NCI-H1930 (cell line): ENCODE measurements at regions not wholly inside any gene's neighbourhood (a gene's known extent, or its start where the extent isn't known, plus 50 kb on each side); places are given as distances from the start of the nearest gene placed in this dataset.
"Not testable (repeated sequence)": the region's sequence is repeated elsewhere in the genome, so short reads cannot be mapped to it uniquely, and the experiment has no call there.

ENCODE experiments used
- DNase-seq, 2 experiments: peaks; one replicate each; lab custom pipeline; 2025; lab: John Stamatoyannopoulos, UW

DNA sequence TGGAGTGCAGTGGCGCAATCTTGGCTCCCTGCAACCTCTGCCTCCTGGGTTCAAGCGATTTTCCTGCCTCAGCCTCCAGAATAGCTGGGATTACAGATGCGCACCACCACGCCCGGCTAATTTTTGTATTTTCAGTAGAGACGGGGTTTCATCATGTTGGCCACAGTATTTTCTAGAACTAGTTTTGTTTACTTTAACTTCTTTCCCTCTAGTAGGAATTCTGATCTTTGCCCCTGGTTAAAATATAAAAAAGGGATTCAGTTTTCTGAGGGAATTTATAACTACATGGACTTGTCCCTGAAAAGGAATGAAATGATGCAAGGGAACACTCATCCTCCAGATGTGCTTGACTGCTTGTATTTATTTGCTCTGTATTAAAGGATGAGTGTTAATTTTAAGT is 628.9 kb downstream of the ETNK1 start:
- DNase-seq = not testable (repeated sequence)

DNA sequence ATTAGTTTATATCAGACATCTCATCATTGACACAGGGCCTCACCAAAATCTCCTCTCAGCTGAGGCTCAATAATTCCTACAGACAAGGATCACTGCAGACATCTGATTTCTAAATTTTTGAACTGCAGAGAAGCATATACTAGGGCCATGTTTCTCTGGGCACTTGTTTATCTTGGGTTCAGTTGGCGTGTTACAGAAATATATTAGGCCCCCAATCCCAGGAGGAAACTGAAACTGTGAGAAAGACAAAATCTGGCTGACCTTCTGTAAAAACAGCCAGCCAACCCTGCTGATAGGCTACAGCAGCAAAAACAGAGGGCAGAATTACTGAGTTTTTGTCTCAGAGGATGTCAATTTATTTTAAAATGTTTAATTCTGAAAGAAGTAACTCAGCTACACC is 634.6 kb downstream of the ETNK1 start:
- DNase-seq = no peak

DNA sequence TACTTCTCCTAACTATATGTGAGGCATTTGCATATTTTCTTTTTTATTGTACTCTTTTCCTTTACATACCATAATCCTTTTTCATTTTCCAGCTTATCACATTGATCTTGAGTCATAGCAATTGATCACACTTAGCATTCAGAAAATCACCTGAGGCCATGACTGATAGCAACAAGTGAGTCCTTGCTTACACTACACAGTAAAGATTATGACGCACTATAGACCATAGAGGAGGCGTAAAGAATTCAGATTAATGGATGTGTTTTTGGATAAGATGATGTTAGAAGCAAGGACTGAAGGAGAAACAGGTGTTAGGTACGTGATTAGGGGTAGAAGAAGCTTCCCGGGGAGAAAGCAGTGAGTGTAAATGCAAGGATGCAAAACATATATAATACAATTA is 637.7 kb downstream of the ETNK1 start:
- no peak for DNase-seq

DNA sequence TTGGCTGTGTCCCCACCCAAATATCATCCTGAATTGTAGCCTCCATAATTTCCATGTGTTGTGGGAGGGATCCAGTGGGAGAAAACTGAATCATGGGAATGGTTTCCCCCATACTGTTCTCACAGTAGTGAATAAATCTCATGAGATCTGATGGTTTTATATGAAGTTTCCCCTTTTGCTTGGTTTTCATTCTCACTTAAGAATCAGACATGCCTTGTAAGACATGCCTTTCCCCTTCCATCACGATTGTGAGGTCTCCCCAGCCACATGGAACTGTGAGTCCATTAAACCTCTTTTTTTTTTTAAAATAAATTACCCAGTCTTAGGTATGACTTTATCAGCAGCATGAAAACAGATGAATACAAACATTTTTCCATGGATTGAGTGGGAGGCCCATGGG is 652.9 kb downstream of the ETNK1 start:
- no peak for DNase-seq

DNA sequence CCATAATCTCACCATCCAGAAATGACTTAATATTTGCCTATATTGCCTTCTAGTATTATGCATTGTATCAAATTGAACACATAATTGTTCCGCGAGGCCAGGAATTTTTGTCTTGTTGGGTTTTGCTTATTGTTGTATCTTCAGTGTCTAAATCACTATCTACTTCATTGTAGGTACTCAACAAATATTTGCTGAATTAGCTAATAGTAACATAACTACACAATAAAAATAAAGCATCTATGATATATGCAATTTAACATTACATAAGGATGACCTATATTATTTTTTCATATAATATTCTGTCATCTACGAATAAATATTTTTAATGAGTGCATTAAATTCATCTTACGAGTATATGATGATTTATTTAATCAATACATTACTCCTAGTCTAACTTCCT is 656.3 kb downstream of the ETNK1 start:
- no peak for DNase-seq

DNA sequence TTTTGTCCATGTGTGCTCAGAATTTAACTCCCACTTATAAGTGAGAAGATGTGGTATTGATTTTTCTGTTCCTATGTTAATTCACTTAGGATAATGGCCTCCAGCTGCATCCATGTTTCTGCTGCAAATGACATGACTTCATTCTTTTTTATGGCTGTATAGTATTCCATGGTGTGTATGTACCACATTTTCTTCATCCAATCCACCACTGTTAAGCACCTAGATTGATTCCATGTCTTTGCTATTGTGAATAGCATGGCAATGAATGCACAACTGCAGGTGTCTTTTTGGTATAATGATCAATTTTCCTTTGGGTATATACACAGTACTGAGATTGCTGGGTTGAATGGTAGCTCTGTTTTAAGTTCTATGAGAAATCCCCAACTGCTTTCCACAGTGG is 657.7 kb downstream of the ETNK1 start:
- no peak for DNase-seq

DNA sequence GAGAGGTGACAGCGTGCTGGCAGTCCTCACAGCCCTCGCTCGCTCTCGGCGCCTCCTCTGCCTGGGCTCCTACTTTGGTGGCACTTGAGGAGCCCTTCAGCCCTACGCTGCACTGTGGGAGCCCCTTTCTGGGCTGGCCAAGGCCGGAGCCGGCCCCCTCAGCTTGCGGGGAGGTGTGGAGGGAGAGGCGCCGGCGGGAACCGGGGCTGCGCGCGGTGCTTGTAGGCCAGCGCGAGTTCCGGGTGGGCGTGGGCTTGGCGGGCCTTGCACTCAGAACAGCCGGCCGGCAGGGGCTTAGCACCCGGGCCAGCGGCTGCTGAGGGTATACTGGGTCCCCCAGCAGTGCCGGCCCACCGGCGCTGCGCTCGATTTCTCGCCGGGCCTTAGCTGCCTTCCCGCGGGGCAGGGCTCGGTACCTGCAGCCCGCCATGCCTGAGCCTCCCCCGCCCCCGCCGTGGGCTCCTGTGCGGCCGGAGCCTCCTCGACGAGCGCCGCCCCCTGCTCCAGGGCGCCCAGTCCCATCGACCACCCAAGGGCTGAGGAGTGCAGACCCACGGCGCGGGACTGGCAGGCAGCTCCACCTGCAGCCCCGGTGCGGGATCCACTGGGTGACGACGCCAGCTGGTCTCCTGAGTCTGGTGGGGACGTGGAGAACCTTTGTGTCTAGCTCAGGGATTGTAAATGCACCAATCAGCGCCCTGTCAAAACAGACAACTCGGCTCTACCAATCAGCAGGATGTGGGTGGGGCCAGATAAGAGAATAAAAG is 661.0 kb downstream of the ETNK1 start:
- not testable (repeated sequence) for DNase-seq

DNA sequence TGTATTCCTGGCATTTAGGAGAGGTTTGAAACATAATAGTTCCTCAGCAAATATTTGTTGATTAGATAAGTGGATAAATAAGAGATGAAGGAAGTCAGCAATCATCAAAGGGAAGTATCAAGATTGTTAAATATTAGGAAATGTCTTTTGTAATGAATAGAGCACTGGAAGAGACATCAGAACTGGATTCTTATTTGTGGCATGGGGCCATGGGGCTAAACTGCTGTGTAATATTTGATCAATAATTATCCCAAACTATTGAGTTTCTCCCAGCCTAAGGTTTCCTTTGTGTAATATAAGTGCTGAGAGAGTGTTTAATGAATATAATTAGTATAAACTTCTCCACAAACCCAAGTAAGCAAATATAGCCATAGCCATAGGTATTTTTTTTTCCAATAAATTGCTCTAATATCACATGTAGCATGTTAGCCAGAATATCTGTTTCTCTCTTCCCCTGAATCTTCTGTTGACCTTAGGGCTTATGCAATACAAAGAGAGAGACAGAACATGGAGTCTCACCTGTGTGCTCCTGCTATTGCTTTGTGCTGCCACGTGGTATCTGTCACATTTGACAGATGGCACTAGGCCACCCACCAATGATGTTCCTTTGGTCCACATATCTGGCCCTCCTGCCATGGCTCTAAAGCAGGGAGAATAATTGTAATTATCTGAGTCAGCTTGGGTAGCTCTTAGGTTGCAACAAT is 658.7 kb downstream of the SOX5 start:
- DNase-seq = no peak

DNA sequence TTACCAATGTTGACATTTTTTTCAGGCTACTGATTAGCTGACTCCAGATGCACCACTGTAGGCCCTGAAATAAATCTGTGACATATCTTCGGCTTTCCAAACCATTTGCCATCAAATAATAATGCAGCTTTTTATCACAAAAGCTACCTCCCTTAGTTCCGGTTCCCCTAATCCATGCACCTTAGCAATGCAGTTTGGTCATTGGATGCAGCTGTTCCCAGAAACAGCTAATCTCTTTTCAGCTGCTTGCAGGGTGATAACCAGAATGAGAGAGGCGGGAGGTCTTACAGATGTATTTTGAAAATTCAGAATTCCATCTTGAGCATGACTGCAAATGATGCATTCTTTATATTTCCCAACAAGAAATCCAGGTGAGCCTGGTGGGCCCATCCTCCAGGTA is 646.2 kb downstream of the SOX5 start:
- DNase-seq = no peak

DNA sequence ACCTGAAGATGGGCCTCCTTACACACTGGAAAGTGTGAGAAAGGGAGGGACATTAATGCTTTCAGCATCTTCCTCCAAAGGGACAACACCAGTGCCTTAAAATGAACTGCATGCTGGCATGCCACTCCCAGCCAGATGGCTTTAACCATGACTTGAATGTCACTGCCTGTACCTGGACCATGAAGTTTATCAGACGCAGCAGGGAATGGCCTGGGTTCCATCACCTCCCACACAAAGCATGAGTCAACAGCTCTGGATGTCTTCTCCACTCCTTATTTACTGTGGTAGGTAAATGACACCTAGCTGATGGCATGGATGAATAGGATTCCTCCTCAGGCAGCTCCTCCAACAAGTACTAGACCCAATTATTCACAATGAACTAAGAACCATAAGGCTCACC is 645.6 kb downstream of the SOX5 start:
- DNase-seq = no peak

DNA sequence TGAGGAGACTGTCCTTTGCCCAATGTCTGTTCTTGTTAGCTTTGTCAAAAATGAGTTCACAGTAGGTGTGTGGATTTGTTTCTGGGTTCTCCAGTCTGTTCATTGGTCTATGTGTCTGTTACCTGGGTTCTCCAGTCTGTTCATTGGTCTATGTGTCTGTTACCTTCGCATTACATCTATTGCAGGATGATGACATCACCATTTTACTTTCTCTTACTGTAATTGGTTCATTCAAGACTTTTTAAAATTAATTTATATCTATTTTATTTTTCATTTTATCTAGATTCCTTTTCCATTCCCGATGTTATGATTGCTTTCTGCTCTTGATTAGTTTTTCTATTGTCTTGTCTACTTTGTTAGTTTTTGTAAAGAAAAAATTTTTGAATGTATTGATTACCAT is 615.5 kb downstream of the SOX5 start:
- DNase-seq = no peak

DNA sequence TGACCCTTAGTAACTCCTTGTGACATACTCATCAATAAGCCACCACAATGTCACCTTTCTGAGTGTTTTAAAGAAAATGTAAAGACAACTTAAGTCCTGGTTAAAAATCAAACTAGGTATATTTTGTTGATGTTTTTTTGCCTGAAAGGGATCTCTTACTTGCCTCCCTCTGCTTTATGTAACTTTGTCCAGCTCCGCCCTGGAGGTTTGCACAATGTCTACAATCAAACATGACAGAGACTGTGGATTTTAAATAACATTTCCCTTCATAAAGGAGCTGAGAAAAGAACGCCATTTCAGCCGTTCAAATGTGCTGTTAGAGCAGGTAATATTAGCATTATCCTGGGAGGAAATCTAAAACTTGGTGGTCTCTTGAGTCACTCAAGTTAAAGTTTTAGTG is 613.9 kb downstream of the SOX5 start:
- DNase-seq = no peak

DNA sequence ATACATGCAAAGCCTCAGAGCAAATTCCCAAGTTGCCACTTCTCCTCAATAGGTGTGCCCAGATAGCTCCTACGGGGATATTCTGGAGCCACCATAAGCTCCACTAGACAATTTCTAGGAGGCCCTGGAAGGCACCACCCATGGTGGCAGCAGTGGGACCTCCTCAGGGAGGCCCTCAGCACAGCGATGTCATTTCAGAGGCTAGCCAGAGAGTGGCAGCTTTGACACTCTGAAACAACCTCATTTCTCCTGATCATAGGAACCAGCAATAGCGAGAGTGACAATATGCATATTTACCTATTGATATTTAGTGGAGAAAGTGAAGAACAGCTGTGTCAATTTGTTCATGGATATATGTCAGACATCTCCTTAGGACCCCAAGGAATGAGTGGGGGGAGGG is 612.3 kb downstream of the SOX5 start:
- no peak for DNase-seq

DNA sequence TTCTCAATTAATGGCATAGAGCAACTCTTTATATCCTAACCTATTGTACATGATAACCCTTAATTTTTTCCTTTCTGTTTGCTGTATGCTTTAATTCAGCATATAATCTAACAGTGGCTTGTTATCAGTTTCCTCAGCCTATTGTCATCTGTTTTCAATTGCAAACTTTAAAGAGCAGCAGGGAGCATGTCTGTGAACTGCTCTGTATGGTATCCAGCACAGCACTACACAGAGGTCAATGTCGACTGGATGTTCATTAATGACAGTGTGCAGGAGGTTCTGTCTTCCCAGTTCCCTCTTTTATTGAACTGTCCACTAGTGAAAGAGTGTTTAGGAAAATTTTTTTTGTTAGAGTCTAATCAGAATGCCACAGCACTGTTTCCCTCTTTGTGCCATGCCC is 609.1 kb downstream of the SOX5 start:
- DNase-seq = no peak

DNA sequence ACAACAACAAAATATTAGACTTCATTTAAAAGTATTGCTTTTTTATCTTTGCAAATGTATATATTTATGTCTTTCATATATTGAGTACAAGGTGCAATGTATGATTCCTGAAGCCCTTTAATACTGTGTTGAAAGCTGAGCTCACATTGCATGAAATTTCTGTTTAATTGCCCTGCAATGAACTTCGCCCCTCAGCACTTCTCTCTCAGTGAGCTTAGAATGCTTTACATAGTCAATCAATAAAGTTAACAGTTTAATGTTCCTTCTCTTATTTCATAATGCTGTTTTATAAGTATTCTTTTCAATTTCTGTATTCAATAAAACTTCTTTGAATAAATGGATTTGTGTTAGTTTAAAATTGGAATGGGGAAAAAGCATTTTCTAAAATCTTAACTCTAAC is 607.1 kb downstream of the SOX5 start:
- no peak for DNase-seq

DNA sequence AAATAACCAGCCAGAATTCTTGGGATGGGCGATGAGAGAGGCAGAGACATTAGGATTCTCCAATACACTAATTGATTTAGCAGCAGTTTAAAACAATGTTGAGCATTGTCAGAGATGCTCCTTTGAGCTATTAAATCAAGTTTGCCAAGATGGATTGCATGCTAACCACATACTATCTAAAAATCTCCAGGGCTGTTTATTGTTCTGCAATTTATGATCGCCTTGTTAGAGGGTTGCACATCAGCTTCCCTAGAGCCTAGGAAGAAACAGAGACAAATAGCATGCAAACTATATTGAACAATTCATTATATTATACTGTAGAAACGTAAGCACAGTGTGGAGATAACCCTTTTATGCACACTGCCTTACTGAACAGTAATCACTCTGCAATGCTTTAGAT is 599.9 kb downstream of the SOX5 start:
- no peak for DNase-seq

DNA sequence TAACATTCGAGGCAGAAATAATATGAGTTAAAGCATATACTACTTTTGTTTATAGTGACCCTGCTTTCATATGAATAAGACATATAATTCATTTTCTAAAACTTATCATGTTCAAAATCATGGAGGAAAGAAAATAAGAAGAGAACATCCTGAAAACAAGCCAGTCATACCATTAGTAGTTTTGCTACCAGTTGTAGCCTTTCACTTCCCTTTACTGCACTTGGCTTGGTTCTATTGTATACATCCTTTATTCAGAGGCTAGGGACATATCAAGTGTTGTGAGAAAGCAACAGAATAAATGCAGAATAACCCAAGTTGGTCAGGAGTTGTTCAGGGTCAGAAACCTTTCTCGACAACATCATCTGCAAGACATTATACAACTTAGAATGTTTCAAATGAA is 598.7 kb downstream of the SOX5 start:
- DNase-seq = no peak

DNA sequence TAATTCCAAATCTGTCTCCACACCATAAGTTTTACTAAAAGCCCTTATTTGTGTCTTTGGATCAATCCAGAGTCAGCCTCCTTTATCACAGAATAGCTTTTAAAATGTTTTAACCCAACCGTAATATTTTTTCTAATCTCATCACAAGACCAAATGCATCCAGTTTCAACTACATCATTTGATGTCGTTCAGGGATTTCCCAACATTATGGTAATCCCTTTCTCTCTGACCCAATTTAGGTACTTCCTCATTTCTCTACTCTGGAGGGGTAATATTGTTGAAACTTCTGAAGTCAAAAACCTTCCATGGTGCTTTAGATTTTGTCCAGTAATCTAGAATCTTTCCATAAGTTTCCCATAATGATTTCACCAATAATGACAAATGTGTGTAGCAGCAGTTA is 596.8 kb downstream of the SOX5 start:
- DNase-seq = no peak

DNA sequence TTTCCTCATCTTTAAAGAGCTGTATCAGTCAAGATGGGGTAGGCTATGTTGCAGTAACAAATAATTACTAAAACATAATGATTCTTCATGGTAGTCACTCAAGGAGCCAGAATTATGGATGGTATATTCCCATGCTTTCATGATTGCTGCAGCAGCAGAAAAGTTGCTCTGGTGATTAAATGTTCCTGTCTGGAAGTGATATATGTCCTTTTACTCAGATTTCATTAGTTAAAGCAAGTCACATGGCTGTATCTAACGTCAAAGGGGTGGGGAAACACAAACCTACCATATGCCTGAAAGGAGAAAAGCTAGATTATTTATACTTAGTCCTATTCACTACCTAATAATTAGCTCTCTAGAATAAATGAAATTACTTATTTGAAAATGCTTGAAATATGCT is 594.7 kb downstream of the SOX5 start:
- DNase-seq = no peak

DNA sequence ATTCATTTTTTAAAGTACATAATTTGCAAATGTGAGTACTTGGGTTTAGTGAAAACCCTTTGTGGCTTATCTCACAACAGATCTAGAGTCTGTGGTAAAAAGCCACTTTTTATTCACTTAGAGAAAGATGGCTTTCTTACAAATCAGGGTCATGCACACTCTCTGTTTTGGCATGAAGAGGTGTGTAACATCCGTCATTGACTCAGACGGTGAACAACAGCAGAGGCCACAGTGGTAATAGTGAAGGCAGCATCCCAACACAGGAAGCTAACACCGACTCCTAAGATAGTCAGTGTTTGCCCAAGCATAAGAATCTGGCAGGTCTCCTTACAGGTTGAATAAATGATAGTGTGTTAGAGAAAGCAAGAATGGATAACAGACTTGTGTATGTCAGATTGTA is 593.0 kb downstream of the SOX5 start:
- no peak for DNase-seq

DNA sequence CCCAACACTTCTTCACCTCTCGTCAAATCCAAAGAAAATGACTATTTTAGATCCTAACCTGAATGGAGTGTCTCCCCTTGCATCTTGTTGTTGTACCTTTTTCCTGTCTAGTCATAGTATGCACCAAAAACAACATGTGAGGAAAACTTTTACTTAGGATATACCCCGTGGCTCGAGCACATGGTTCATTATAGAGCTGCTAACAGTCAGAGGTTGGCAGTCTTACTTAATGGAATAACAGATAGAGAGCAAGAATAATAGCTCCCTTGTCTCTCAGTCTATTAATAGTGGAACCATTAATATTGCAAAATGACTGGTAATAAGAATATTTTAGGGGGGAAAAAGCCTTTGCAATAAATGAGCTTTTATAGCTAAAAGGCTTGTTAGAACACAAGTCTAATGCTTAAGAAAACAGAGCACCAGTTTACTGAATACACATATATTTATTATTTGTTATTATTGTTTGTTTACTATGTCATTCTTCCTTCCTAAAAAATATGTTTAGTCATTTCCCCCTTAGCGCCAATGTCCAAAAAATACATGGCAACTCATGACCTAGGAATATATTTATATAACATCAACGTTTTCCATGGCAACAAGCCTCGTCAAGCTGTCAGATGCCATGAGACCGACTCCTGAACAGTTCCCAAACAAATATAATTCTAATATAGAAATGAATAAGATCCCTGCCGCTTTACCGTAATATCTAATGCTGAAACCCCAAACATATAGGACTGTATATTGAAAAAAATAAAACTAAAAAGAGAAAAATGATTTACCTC is 592.4 kb downstream of the SOX5 start:
- no peak for DNase-seq

DNA sequence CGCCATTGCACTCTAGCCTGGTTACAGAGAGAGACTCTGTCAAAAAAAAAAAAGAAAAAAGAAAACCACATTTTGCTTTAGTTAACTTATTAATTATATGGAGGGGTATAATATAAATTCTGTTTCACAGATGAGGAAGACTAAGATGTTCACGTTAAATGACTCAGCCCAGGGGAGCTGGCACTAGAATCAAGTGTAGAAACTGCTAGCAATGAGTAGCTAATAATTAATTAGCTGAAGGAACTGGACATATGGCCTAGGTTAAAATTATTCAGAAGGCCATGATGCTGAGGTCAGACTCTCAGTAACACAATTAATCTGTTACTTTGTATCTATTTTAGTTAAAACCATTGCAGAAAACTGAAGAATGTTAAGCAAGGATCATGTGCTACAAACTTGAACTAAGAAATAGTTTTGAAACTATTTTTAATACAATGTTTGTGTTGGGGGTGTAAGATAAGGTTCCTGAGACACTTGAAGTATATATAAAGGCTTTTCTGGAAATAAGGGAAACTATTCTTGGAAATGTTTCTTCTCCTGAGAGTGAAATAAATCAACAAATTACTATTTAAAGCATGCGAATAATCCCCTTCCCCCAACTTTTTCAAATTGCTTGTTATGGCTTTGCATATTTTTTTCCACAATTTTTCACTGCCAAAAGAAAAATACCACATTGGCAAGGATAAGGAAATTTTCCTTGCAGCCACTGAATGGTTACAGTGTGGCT is 589.3 kb downstream of the SOX5 start:
- no peak for DNase-seq
